LNCaP clone FGC (cell line): ENCODE measurements at regions not wholly inside any gene's neighbourhood (a gene's known extent, or its start where the extent isn't known, plus 50 kb on each side); places are given as distances from the start of the nearest gene placed in this dataset.

Experiments used
- DNase-seq: peaks from one replicate; pipeline ENCODE4 v3.0.0-alpha.2; 2011; ENCODE audit warnings: low read depth
- H3K4me3 ChIP-seq: 2 replicates; pipeline ENCODE4 v1.5.1; 2011; ENCODE audit warnings: mild to moderate bottlenecking, low read depth, low read length, control low read depth
- TF ChIP-seq, protein P1 (sequence below): IDR thresholded peaks from 2 replicates; pipeline ENCODE4 v1.5.1; 2012; ENCODE audit warnings: mild to moderate bottlenecking; ENCODE audit not compliant: control insufficient read depth, insufficient read depth; ENCODE audit errors: extremely low read depth

DNA sequence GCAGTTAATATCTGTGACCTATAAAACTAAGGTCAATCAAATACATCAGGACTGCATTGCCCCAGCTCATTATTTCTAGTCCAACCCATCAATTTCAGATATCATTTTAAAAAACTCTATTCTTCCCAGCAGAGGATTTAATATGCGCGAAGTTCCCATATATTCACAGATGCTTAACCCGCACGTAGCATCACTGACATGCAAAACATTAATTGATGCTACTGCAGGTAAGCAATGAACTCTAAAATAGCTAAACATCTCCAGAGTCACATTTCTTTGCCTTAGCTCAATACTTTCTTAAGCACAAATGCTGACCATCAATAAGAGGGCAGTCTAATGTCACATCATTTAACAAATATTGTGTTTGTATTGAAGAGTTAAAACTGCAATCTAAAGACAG, 586.6 kb upstream of the CDH18 start:
- TF ChIP-seq, protein P1, sequence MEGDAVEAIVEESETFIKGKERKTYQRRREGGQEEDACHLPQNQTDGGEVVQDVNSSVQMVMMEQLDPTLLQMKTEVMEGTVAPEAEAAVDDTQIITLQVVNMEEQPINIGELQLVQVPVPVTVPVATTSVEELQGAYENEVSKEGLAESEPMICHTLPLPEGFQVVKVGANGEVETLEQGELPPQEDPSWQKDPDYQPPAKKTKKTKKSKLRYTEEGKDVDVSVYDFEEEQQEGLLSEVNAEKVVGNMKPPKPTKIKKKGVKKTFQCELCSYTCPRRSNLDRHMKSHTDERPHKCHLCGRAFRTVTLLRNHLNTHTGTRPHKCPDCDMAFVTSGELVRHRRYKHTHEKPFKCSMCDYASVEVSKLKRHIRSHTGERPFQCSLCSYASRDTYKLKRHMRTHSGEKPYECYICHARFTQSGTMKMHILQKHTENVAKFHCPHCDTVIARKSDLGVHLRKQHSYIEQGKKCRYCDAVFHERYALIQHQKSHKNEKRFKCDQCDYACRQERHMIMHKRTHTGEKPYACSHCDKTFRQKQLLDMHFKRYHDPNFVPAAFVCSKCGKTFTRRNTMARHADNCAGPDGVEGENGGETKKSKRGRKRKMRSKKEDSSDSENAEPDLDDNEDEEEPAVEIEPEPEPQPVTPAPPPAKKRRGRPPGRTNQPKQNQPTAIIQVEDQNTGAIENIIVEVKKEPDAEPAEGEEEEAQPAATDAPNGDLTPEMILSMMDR, result no peak
- DNase-seq, result no peak
- no peak overlapping the region for H3K4me3 ChIP-seq

DNA sequence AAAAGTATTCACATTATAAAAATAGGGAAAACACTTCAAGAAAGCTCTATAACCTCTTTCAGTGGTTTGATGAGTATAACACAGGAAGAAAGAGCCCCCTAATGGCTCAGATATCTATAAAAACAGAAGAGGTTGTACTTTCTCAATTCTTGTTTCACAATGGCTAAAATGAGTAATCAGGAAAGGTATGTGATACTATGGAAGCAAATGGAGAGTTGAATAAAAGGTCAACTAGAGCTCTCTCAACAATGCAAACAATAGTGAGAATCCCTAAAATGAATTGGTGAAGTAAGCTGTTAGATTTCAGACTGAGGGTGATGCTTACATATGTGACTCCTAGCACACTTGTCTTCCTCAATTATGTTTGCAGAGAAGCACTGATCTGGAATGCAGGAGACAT, 584.6 kb upstream of the CDH18 start:
- no peak overlapping the region for H3K4me3 ChIP-seq
- TF ChIP-seq, protein P1, result peak; percentile 13; the same call in 1 of the 2 replicates
- no peak for DNase-seq

GRCh38 chr5:20570486-20570885, 582.5 kb upstream of the CDH18 start:
- TF ChIP-seq, protein P1, result no peak
- H3K4me3 ChIP-seq, result no peak overlapping the region
- no peak for DNase-seq

DNA sequence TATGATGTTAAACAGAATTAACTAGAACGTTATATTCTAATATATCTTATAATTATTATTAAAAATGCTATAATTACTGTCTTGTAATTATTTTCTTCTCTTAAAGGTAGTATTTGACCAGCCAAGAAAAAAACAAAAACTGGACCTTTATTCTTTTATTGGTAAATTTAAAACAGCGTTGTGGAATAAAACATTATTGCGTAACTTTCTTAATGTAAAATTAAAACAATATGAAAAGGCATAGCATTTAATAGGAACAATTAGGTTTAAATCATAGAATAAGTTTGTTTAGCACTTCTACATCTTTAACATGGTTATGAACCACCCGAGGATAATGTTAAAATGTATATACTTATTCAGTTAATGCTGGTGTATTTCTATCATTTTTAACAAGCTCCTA, 574.5 kb upstream of the CDH18 start:
- H3K4me3 ChIP-seq, result no peak overlapping the region
- TF ChIP-seq, protein P1, result no peak

GRCh38 chr5:20559845-20560244, 571.8 kb upstream of the CDH18 start:
- TF ChIP-seq, protein P1, result no peak
- H3K4me3 ChIP-seq, result no peak overlapping the region
- no peak for DNase-seq

More for the DNA sequence above, 574.5 kb upstream of the CDH18 start:
- no peak for DNase-seq

GRCh38 chr5:20556115-20556763, 568.2 kb upstream of the CDH18 start:
- no peak for DNase-seq
- TF ChIP-seq, protein P1, result no peak
- H3K4me3 ChIP-seq, result no peak overlapping the region

DNA sequence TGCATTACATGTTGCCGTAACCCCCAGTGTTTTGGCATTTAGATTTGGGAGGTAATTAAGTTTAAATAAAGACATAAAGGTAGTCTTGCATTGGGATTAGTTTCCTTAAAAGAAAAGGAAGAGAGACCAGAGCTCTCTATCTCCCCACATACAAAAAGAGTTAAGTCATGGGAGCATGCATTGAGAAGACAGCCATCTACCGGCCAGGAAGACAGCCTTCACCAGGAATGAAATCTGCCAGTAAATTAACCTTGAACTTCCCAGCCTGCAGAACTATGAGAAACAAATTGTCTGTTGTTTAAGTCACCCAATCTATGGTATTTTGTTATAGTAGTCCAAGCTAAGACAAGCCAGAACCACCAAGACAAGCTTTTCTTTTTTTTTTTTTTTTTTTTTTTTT, 567.0 kb upstream of the CDH18 start:
- TF ChIP-seq, protein P1, result peak; percentile 20; the same call in 1 of the 2 replicates
- no peak overlapping the region for H3K4me3 ChIP-seq
- DNase-seq, result no peak
